ENCODE measurements at regions not wholly inside any gene's neighbourhood (a gene's known extent, or its start where the extent isn't known, plus 50 kb on each side); places are given as distances from the start of the nearest gene placed in this dataset.

DNA sequence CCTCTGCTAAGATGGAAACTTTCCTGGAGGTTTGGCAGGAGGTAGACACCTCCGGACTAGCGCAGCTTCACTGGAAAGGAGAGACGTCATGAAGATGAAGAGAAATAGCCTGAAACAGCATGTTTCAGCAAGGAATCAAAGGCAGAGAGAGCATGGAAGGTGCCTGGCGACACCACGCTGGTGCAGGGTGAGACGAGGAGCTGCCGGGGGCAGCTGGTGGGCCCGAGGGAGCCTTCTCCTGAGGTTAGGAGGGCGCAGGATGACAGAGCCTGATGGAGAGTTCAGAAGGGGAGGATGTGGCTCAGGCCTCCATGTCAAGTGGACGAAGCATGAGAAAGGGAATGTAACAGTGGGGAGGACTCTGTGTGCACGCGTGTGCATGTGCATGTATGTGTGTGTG is 113.6 kb downstream of the TPRA1 start:
- TF ChIP-seq, protein P1, sequence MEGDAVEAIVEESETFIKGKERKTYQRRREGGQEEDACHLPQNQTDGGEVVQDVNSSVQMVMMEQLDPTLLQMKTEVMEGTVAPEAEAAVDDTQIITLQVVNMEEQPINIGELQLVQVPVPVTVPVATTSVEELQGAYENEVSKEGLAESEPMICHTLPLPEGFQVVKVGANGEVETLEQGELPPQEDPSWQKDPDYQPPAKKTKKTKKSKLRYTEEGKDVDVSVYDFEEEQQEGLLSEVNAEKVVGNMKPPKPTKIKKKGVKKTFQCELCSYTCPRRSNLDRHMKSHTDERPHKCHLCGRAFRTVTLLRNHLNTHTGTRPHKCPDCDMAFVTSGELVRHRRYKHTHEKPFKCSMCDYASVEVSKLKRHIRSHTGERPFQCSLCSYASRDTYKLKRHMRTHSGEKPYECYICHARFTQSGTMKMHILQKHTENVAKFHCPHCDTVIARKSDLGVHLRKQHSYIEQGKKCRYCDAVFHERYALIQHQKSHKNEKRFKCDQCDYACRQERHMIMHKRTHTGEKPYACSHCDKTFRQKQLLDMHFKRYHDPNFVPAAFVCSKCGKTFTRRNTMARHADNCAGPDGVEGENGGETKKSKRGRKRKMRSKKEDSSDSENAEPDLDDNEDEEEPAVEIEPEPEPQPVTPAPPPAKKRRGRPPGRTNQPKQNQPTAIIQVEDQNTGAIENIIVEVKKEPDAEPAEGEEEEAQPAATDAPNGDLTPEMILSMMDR (IDR thresholded peaks at IDR 0.05): no peak
- no peak for TF ChIP-seq POLR2A (IDR thresholded peaks at IDR 0.05)
